Activated B cell treated with CpG ODN at 0.5 μM for 24 hours (primary cell): ENCODE measurements at regions not wholly inside any gene's neighbourhood (a gene's known extent, or its start where the extent isn't known, plus 50 kb on each side); places are given as distances from the start of the nearest gene placed in this dataset.

Experiments used
- ATAC-seq: fragments of 200-7000 bp; cut with Tn5 transposase; one replicate; pipeline ENCODE4 v1.10.0; 2021; ENCODE audit warnings: low read depth, mild to moderate bottlenecking, moderate library complexity
- CTCF ChIA-PET: fragments of 350-600 bp; sonication (Branson Sonifier 250); formaldehyde crosslinking; loops from one replicate; lab custom pipeline; 2021; ENCODE audit warnings: antibody characterized with exemption; lab: Charles Lee
- POLR2A ChIA-PET: fragments of 350-600 bp; sonication (Branson Sonifier 250); formaldehyde crosslinking; loops from one replicate; lab custom pipeline; 2021; ENCODE audit warnings: antibody characterized with exemption; lab: Charles Lee
- DNase-seq: peaks from one replicate; pipeline ENCODE4 v3.0.0; 2022
- H3K27ac Mint-ChIP-seq: one replicate; pipeline ENCODE4 v1.8.0; 2020; ENCODE audit warnings: mixed read lengths
- H3K27me3 Mint-ChIP-seq: one replicate; pipeline ENCODE4 v1.8.0; 2021; ENCODE audit warnings: mixed read lengths
- H3K36me3 Mint-ChIP-seq: one replicate; pipeline ENCODE4 v1.8.0; 2021; ENCODE audit warnings: low read depth, mixed read lengths
- H3K4me1 Mint-ChIP-seq: one replicate; pipeline ENCODE4 v1.8.0; 2021; ENCODE audit warnings: mixed read lengths
- H3K4me3 Mint-ChIP-seq: one replicate; pipeline ENCODE4 v1.8.0; 2020; ENCODE audit warnings: mild to moderate bottlenecking, mixed read lengths
- H3K9me3 Mint-ChIP-seq: one replicate; pipeline ENCODE4 v1.8.0; 2020; ENCODE audit warnings: mixed read lengths
- intact Hi-C: fragments of 100-400 bp; cut with micrococcal nuclease; formaldehyde crosslinking; loops from one replicate; pipeline ENCODE4 v1.15.1; 2024
- TF ChIP-seq, protein P1 (sequence below): fragments of 200-600 bp; IDR thresholded peaks from one replicate; pipeline ENCODE4 v1.8.0; 2022; ENCODE audit warnings: antibody characterized with exemption, mild to moderate bottlenecking

DNA sequence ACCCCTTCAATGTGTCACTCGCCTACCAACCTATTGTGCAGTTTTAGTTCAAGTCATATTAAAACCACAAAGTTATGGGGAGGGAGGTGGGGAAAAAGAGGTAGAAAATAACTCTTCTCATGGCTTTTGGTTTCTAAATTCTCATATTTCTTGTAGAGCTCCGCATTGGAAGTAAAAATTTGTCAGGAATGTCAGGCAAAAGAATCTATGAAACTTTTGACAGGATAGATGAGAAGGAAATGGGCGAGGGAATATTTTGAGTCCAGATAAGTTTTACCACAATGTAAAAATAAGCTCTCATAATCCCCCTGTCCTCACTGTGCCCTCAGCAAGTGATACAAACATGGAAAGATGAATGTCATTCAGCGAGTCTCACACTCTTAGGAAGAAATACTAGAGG is 270.4 kb downstream of the DLEU7 start:
- no peak overlapping the region for H3K4me3 Mint-ChIP-seq
- no peaks in the 10 kb centered on the region for H3K36me3 Mint-ChIP-seq
- no peak for DNase-seq
- ChIA-PET CTCF (interaction anchor here (1.1 kb wide), 1 partner anchor 228 kb away, joined by 3 read pairs; no protein-coding TSS in a partner anchor), POLR2A (no interaction called here)
- intact Hi-C loops, result no loop called here
- H3K27me3 Mint-ChIP-seq, result no peaks in the 10 kb centered on the region
- peaks cover 17% of the 10 kb centered on the region for H3K4me1 Mint-ChIP-seq
- H3K9me3 Mint-ChIP-seq, result peaks cover 3% of the 10 kb centered on the region
- ATAC-seq, result no peak
- TF ChIP-seq, protein P1, sequence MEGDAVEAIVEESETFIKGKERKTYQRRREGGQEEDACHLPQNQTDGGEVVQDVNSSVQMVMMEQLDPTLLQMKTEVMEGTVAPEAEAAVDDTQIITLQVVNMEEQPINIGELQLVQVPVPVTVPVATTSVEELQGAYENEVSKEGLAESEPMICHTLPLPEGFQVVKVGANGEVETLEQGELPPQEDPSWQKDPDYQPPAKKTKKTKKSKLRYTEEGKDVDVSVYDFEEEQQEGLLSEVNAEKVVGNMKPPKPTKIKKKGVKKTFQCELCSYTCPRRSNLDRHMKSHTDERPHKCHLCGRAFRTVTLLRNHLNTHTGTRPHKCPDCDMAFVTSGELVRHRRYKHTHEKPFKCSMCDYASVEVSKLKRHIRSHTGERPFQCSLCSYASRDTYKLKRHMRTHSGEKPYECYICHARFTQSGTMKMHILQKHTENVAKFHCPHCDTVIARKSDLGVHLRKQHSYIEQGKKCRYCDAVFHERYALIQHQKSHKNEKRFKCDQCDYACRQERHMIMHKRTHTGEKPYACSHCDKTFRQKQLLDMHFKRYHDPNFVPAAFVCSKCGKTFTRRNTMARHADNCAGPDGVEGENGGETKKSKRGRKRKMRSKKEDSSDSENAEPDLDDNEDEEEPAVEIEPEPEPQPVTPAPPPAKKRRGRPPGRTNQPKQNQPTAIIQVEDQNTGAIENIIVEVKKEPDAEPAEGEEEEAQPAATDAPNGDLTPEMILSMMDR, result no peak
- H3K27ac Mint-ChIP-seq, result no peak overlapping the region

DNA sequence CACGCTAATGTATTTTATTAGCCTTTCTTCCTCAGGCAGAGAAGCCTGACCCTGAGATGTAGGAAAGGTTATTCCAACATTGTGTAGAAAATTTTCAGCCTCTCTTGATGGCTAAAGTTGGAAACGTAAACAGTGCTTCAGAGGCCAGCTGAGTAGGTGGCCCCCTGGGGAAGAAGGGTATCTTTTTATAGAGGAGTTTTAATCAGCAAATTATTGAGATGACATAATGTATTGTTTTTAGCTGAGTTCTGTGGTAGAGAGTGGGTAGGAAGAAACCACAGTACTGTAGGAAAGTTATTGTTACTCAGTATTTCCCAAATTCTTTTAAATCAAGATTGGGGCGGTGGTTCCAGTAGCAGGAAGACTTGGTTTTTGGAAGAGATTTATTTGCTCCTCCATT is 268.8 kb downstream of the DLEU7 start:
- ATAC-seq (no peak), DNase-seq (no peak)
- Mint-ChIP-seq H3K27ac (no peak overlapping the region), H3K36me3 (no peaks in the 10 kb centered on the region), H3K27me3 (no peaks in the 10 kb centered on the region), H3K4me1 (peaks cover 17% of the 10 kb centered on the region), H3K9me3 (peaks cover 3% of the 10 kb centered on the region), H3K4me3 (no peak overlapping the region)
- TF ChIP-seq, protein P1, result no peak
- ChIA-PET POLR2A (no interaction called here), CTCF (no interaction called here)
- intact Hi-C loops, result loop anchor here (5.0 kb wide), 1 partner anchor 37 kb away; no protein-coding TSS in a partner anchor

DNA sequence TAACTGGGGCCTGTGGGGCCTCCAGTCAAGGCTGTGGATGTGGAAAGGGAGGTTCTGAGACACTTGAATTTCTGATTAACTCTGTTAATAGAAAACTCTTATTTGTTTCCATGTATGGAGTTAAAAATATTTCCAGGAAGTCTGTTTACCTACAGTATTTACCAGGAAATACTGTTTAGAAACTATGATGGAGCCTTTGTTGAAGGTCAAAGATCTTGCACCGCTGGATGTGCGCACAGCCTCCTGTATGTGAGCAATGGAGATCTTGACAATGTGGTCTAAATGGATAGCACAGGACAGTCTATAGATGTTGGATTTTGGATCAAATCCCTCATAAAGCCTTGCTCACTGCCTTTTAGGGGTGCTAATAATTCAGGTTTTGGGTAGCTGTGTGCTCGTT is 268.4 kb downstream of the DLEU7 start:
- no peak for DNase-seq
- ATAC-seq, result no peak
- Mint-ChIP-seq H3K36me3 (no peaks in the 10 kb centered on the region), H3K27me3 (no peaks in the 10 kb centered on the region), H3K4me1 (peaks cover 17% of the 10 kb centered on the region), H3K4me3 (no peak overlapping the region), H3K27ac (no peak overlapping the region), H3K9me3 (peaks cover 3% of the 10 kb centered on the region)
- POLR2A ChIA-PET, result no interaction called here
- TF ChIP-seq, protein P1, result no peak
- intact Hi-C loops, result loop anchor here (5.0 kb wide), 1 partner anchor 38 kb away; no protein-coding TSS in a partner anchor
- CTCF ChIA-PET, result no interaction called here

DNA sequence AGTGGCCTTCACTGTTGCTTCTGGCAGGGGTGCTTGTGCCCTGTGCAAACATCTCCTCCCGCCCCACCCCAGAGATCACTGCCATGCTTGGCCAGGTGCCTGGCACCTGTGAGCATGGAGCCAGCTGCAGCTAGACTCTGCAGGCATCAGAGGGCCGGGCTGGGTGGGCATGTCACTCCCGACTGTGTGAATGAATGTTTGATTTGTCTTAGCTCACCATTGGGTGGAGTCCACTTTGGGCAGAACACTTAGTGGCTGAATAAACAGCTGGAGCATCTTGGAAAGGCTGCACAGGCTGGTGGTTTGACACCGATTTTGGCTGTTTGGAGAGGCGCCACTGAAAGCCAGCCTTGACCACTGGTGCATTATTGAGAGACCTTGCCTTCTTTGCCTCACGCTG is 267.3 kb downstream of the DLEU7 start:
- ATAC-seq, result no peak
- Mint-ChIP-seq H3K4me3 (no peak overlapping the region), H3K27ac (no peak overlapping the region), H3K27me3 (no peaks in the 10 kb centered on the region), H3K36me3 (no peaks in the 10 kb centered on the region), H3K4me1 (peaks cover 17% of the 10 kb centered on the region), H3K9me3 (no peaks in the 10 kb centered on the region)
- intact Hi-C loops, result loop anchor here (5.0 kb wide), 1 partner anchor 39 kb away; no protein-coding TSS in a partner anchor
- TF ChIP-seq, protein P1, result no peak
- CTCF ChIA-PET, result no interaction called here
- POLR2A ChIA-PET, result no interaction called here
- DNase-seq, result no peak

DNA sequence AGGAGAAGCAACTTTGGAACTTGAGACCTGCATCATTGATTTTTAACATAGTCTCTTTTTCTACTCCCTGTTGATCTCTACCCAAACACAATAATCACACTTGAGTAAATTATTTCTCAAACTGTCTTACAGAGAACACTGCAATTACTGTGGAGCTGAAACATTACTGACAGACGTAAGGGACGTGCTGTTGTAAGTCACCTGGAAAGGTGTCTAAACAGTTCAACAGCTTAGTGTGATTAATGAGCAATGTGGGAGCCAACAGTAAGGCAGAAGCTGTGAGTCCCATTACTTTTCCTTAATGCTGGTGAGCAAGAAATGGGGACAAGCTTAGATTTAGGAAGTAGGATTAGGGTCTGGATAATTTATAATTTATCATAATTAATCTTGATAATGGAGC is 265.7 kb downstream of the DLEU7 start:
- ATAC-seq, result no peak
- H3K4me1 Mint-ChIP-seq, result peaks cover 20% of the 10 kb centered on the region
- CTCF ChIA-PET, result no interaction called here
- DNase-seq, result no peak
- H3K27ac Mint-ChIP-seq, result no peak overlapping the region
- POLR2A ChIA-PET, result no interaction called here
- H3K36me3 Mint-ChIP-seq, result no peaks in the 10 kb centered on the region
- no peaks in the 10 kb centered on the region for H3K9me3 Mint-ChIP-seq
- intact Hi-C loops, result loop anchor here (5.0 kb wide), 1 partner anchor 41 kb away; no protein-coding TSS in a partner anchor
- no peak overlapping the region for H3K4me3 Mint-ChIP-seq
- TF ChIP-seq, protein P1, result no peak
- no peaks in the 10 kb centered on the region for H3K27me3 Mint-ChIP-seq
